Small intestine (tissue), 7 donors: ENCODE measurements at regions not wholly inside any gene's neighbourhood (a gene's known extent, or its start where the extent isn't known, plus 50 kb on each side); places are given as distances from the start of the nearest gene placed in this dataset.

Experiments
- DNase-seq, 2 donors: peaks; one replicate each; pipeline versions ENCODE4 v3.0.0 to v3.0.0-alpha.2; 2013
- FAIRE-seq: peaks from 2 replicates; lab custom pipeline; 2012; peaks lifted over from hg19 to GRCh38; lab: Jason Lieb, UNC
- H3K27ac ChIP-seq, 3 donors: one replicate each; pipeline ENCODE4 v1.5.1; 2013; ENCODE audit warnings: low read length in 2 of 3, mild to moderate bottlenecking in 2 of 3, control low read depth in 1 of 3, inconsistent platforms in 1 of 3, low read depth in 1 of 3, moderate library complexity in 1 of 3
- H3K27me3 ChIP-seq, 3 donors: one replicate each; pipeline ENCODE4 v1.6.1; 2013; ENCODE audit warnings: low read length in 3 of 3, inconsistent platforms in 1 of 3; ENCODE audit not compliant: control insufficient read depth in 3 of 3, insufficient read depth in 3 of 3
- H3K36me3 ChIP-seq, 3 donors: one replicate each; pipeline ENCODE4 v1.6.1; 2013; ENCODE audit warnings: low read length in 3 of 3, inconsistent platforms in 1 of 3, low read depth in 1 of 3, mild to moderate bottlenecking in 1 of 3, moderate library complexity in 1 of 3; ENCODE audit not compliant: control insufficient read depth in 3 of 3, insufficient read depth in 2 of 3
- H3K4me1 ChIP-seq, 3 donors: one replicate each; pipeline ENCODE4 v1.6.1; 2013; ENCODE audit warnings: low read length in 2 of 3, inconsistent platforms in 1 of 3, low read depth in 1 of 3, mild to moderate bottlenecking in 1 of 3, moderate library complexity in 1 of 3; ENCODE audit not compliant: control insufficient read depth in 3 of 3, insufficient read depth in 2 of 3
- H3K4me3 ChIP-seq, 3 donors: one replicate each; pipeline ENCODE4 v1.5.1; 2013; ENCODE audit warnings: low read length in 3 of 3, control low read depth in 1 of 3, inconsistent platforms in 1 of 3, low read depth in 1 of 3, mild to moderate bottlenecking in 1 of 3, moderate library complexity in 1 of 3
- H3K9me3 ChIP-seq, 2 donors: one replicate each; pipeline ENCODE4 v1.6.1; 2013; ENCODE audit warnings: low read depth in 1 of 2, low read length in 1 of 2; ENCODE audit not compliant: control insufficient read depth in 2 of 2, insufficient read depth in 1 of 2
- WGBS, 3 donors: extraction: QIAGEN DNeasy Blood & Tissue Kit; methylation state at CpG; one replicate each; pipeline ENCODE4 v1.1.7; 2013; 5-methylcytosine and 5-hydroxymethylcytosine counted together
- donor health status: healthy with polysubstance abuse.
- donor health status: control.
- donor health status: control.
- donor health status: Bipolar disorder and iron deficiency.
- donor health status: healthy.

- no peaks in the 10 kb centered on the region for H3K9me3 ChIP-seq
- H3K27ac ChIP-seq: peak overlapping the region in 1 of 3 donors; percentile 57
- H3K27me3 ChIP-seq: no peaks in the 10 kb centered on the region
- no peak overlapping the region for H3K4me3 ChIP-seq
- peaks cover 0 to 35% (median 0%) of the 10 kb centered on the region in 3 donors for H3K4me1 ChIP-seq
- FAIRE-seq (no peak), DNase-seq (peak in 1 of 2 donors; percentile 40)
- WGBS, 3 donors: 12 to 63% (median 47%) methylated on average over 1 of the region's 1 CpG
- H3K36me3 ChIP-seq: no peaks in the 10 kb centered on the region
These were observed 271.6 kb upstream of the BMP2 start for GRCh38 chr20:6495907-6496306.

- Histone ChIP-seq H3K27me3 (no peaks in the 10 kb centered on the region), H3K9me3 (no peaks in the 10 kb centered on the region), H3K4me1 (peaks cover 0 to 60% (median 0%) of the 10 kb centered on the region in 3 donors), H3K36me3 (no peaks in the 10 kb centered on the region), H3K27ac (peak overlapping the region in 1 of 3 donors; percentile 92), H3K4me3 (no peak overlapping the region)
- FAIRE-seq (no peak), DNase-seq (peak; percentile 32 to 93)
- WGBS, 3 donors: 12 to 44% (median 27%) methylated on average over 8 of the region's 8 CpGs
These were observed 275.0 kb upstream of the BMP2 start for GRCh38 chr20:6492271-6493055.

- Histone ChIP-seq H3K9me3 (no peaks in the 10 kb centered on the region), H3K27ac (peak overlapping the region in 1 of 3 donors; percentile 92), H3K27me3 (no peaks in the 10 kb centered on the region), H3K4me1 (peaks cover 0 to 56% (median 0%) of the 10 kb centered on the region in 3 donors), H3K36me3 (no peaks in the 10 kb centered on the region), H3K4me3 (no peak overlapping the region)
- DNase-seq (peak; percentile 57 to 90), FAIRE-seq (no peak)
- WGBS, 3 donors: 25 to 57% (median 37%) methylated on average over 3 of the region's 3 CpGs
These were observed 276.6 kb upstream of the BMP2 start for GRCh38 chr20:6490849-6491248.

- DNase-seq: peak; percentile 40 to 92
- 55 to 63% (median 60%) methylated on average over 16 of the region's 16 CpGs for WGBS, 3 donors
These were observed 277.9 kb upstream of the BMP2 start for GRCh38 chr20:6489361-6490171.

GRCh38 chr20:6485351-6485750 lies 282.1 kb upstream of the BMP2 start:
- Histone ChIP-seq H3K27ac (no peak overlapping the region), H3K4me3 (no peak overlapping the region), H3K27me3 (no peaks in the 10 kb centered on the region), H3K36me3 (no peaks in the 10 kb centered on the region), H3K4me1 (peaks cover 0 to 24% (median 0%) of the 10 kb centered on the region in 3 donors), H3K9me3 (no peaks in the 10 kb centered on the region)
- 19 to 58% (median 32%) methylated on average over 7 of the region's 7 CpGs for WGBS, 3 donors
- DNase-seq (no peak), FAIRE-seq (no peak)

More at GRCh38 chr20:6489361-6490171, 277.9 kb upstream of the BMP2 start:
- Histone ChIP-seq H3K27me3 (no peaks in the 10 kb centered on the region), H3K36me3 (no peaks in the 10 kb centered on the region), H3K27ac (peak overlapping the region in 1 of 3 donors; percentile 92), H3K4me3 (no peak overlapping the region), H3K4me1 (peaks cover 0 to 54% (median 0%) of the 10 kb centered on the region in 3 donors), H3K9me3 (no peaks in the 10 kb centered on the region)
- no peak for FAIRE-seq

GRCh38 chr20:6483727-6484126 lies 283.8 kb upstream of the BMP2 start:
- Histone ChIP-seq H3K4me3 (no peak overlapping the region), H3K4me1 (peaks cover 0 to 10% (median 0%) of the 10 kb centered on the region in 3 donors), H3K27ac (no peak overlapping the region), H3K27me3 (no peaks in the 10 kb centered on the region), H3K9me3 (no peaks in the 10 kb centered on the region), H3K36me3 (no peaks in the 10 kb centered on the region)
- 90 to 93% (median 93%) methylated on average over 2 of the region's 2 CpGs for WGBS, 3 donors
- FAIRE-seq: no peak
- no peak for DNase-seq

GRCh38 chr20:6482486-6482885 lies 285.0 kb upstream of the BMP2 start:
- FAIRE-seq (no peak), DNase-seq (no peak)
- H3K27me3 ChIP-seq: no peaks in the 10 kb centered on the region
- no peak overlapping the region for H3K4me3 ChIP-seq
- H3K36me3 ChIP-seq: no peaks in the 10 kb centered on the region
- H3K9me3 ChIP-seq: no peaks in the 10 kb centered on the region
- H3K4me1 ChIP-seq: peaks cover 0 to 4% (median 0%) of the 10 kb centered on the region in 3 donors
- H3K27ac ChIP-seq: no peak overlapping the region

- WGBS, 3 donors: 29 to 74% (median 45%) methylated on average over 7 of the region's 7 CpGs
- peaks cover 0 to 7% (median 0%) of the 10 kb centered on the region in 3 donors for H3K4me1 ChIP-seq
- no peaks in the 10 kb centered on the region for H3K9me3 ChIP-seq
- no peak overlapping the region for H3K27ac ChIP-seq
- DNase-seq: peak in 1 of 2 donors; percentile 11
- no peak for FAIRE-seq
- no peaks in the 10 kb centered on the region for H3K36me3 ChIP-seq
- no peaks in the 10 kb centered on the region for H3K27me3 ChIP-seq
- H3K4me3 ChIP-seq: no peak overlapping the region
These were observed 286.9 kb upstream of the BMP2 start for GRCh38 chr20:6480328-6481200.
